ENCODE measurements at regions not wholly inside any gene's neighbourhood (a gene's known extent, or its start where the extent isn't known, plus 50 kb on each side); places are given as distances from the start of the nearest gene placed in this dataset.

GRCh38 chr13:56530096-56530495, 610.6 kb upstream of the PRR20A start:
- no peak for TF ChIP-seq POLR2AphosphoS5 (IDR thresholded peaks at IDR 0.05)
- TF ChIP-seq, protein P1, sequence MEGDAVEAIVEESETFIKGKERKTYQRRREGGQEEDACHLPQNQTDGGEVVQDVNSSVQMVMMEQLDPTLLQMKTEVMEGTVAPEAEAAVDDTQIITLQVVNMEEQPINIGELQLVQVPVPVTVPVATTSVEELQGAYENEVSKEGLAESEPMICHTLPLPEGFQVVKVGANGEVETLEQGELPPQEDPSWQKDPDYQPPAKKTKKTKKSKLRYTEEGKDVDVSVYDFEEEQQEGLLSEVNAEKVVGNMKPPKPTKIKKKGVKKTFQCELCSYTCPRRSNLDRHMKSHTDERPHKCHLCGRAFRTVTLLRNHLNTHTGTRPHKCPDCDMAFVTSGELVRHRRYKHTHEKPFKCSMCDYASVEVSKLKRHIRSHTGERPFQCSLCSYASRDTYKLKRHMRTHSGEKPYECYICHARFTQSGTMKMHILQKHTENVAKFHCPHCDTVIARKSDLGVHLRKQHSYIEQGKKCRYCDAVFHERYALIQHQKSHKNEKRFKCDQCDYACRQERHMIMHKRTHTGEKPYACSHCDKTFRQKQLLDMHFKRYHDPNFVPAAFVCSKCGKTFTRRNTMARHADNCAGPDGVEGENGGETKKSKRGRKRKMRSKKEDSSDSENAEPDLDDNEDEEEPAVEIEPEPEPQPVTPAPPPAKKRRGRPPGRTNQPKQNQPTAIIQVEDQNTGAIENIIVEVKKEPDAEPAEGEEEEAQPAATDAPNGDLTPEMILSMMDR (IDR thresholded peaks at IDR 0.05), result no peak
- TF ChIP-seq POLR2A (IDR thresholded peaks at IDR 0.05), result no peak
- TF ChIP-seq EP300 (IDR thresholded peaks at IDR 0.05), result no peak

Measured in stomach (tissue), 4 donors.